Panc1 (cell line): ENCODE measurements at regions not wholly inside any gene's neighbourhood (a gene's known extent, or its start where the extent isn't known, plus 50 kb on each side); places are given as distances from the start of the nearest gene placed in this dataset.

Experiments used
- POLR2AphosphoS5 ChIP-seq: IDR thresholded peaks from 2 replicates; pipeline ENCODE4 v1.6.1; 2012; ENCODE audit warnings: mild to moderate bottlenecking, low read depth, low read length, moderate library complexity
- SIN3A ChIP-seq: IDR thresholded peaks from 2 replicates; pipeline ENCODE4 v1.6.1; 2012; ENCODE audit warnings: low read depth, mild to moderate bottlenecking, low read length, moderate library complexity, borderline replicate concordance; ENCODE audit not compliant: insufficient read depth
- TCF7L2 ChIP-seq: IDR thresholded peaks from 2 replicates; pipeline ENCODE4 v1.6.1; 2011; ENCODE audit warnings: mild to moderate bottlenecking, low read depth, low read length, inconsistent platforms
- TF ChIP-seq, protein P1 (sequence below): fragments of 450-650 bp; IDR thresholded peaks from 2 replicates; pipeline ENCODE4 v1.5.1; 2017; ENCODE audit warnings: mild to moderate bottlenecking
- TF ChIP-seq, protein P2 (sequence below), 2 experiments: IDR thresholded peaks; 2 replicates each; pipeline ENCODE4 v1.6.1; 2011 to 2012; ENCODE audit warnings: low read depth in 2 of 2, control low read depth in 1 of 2, low read length in 1 of 2, mild to moderate bottlenecking in 1 of 2, moderate library complexity in 1 of 2; ENCODE audit not compliant: insufficient read depth in 1 of 2

DNA sequence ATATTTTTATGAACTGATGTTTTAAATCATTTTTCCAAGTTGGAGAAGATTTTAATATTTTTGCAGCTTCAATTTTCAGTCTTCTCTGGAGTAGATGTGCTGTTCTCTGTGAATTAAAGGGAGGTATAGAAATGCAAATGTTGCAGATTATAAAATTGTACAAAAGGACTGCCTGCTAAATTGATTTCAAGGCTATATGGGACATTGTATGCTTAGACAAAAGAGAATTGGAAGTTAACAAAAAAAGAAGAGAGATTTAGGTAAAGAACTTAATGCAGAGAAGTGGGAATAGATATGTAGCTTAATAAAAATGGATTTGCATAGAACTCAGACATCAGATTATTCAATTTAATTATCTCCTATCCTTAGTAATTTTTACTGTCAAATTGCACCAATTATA is 403.3 kb downstream of the ZIC3 start:
- TF ChIP-seq, protein P1, sequence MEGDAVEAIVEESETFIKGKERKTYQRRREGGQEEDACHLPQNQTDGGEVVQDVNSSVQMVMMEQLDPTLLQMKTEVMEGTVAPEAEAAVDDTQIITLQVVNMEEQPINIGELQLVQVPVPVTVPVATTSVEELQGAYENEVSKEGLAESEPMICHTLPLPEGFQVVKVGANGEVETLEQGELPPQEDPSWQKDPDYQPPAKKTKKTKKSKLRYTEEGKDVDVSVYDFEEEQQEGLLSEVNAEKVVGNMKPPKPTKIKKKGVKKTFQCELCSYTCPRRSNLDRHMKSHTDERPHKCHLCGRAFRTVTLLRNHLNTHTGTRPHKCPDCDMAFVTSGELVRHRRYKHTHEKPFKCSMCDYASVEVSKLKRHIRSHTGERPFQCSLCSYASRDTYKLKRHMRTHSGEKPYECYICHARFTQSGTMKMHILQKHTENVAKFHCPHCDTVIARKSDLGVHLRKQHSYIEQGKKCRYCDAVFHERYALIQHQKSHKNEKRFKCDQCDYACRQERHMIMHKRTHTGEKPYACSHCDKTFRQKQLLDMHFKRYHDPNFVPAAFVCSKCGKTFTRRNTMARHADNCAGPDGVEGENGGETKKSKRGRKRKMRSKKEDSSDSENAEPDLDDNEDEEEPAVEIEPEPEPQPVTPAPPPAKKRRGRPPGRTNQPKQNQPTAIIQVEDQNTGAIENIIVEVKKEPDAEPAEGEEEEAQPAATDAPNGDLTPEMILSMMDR: no peak
- TF ChIP-seq POLR2AphosphoS5: no peak
- TF ChIP-seq, protein P2, sequence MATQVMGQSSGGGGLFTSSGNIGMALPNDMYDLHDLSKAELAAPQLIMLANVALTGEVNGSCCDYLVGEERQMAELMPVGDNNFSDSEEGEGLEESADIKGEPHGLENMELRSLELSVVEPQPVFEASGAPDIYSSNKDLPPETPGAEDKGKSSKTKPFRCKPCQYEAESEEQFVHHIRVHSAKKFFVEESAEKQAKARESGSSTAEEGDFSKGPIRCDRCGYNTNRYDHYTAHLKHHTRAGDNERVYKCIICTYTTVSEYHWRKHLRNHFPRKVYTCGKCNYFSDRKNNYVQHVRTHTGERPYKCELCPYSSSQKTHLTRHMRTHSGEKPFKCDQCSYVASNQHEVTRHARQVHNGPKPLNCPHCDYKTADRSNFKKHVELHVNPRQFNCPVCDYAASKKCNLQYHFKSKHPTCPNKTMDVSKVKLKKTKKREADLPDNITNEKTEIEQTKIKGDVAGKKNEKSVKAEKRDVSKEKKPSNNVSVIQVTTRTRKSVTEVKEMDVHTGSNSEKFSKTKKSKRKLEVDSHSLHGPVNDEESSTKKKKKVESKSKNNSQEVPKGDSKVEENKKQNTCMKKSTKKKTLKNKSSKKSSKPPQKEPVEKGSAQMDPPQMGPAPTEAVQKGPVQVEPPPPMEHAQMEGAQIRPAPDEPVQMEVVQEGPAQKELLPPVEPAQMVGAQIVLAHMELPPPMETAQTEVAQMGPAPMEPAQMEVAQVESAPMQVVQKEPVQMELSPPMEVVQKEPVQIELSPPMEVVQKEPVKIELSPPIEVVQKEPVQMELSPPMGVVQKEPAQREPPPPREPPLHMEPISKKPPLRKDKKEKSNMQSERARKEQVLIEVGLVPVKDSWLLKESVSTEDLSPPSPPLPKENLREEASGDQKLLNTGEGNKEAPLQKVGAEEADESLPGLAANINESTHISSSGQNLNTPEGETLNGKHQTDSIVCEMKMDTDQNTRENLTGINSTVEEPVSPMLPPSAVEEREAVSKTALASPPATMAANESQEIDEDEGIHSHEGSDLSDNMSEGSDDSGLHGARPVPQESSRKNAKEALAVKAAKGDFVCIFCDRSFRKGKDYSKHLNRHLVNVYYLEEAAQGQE (IDR thresholded peaks at IDR 0.05; ENCODE audit: insufficient read depth in 1 of 2, low read depth in 2 of 2, low read length in 1 of 2): no peak
- TF ChIP-seq TCF7L2: no peak
- TF ChIP-seq SIN3A: no peak
